GM10248 (cell line): ENCODE measurements at regions not wholly inside any gene's neighbourhood (a gene's known extent, or its start where the extent isn't known, plus 50 kb on each side); places are given as distances from the start of the nearest gene placed in this dataset.

Experiments used
- CTCF ChIA-PET: fragments of 300-600 bp; sonication (Branson Sonifier 250); formaldehyde crosslinking; extraction: SDS; loops from one replicate; lab custom pipeline; 2021; ENCODE audit warnings: antibody characterized with exemption; lab: Yijun Ruan, JAX
- POLR2A ChIA-PET: fragments of 350-650 bp; sonication (Branson Sonifier 250); formaldehyde crosslinking; extraction: SDS; loops from one replicate; lab custom pipeline; 2020; ENCODE audit warnings: antibody characterized with exemption; lab: Yijun Ruan, JAX
- DNase-seq: peaks from one replicate; pipeline ENCODE4 v3.0.0; 2012; ENCODE audit errors: extremely low spot score
- CTCF ChIP-seq: IDR thresholded peaks from 2 replicates; pipeline ENCODE4 v1.5.1; 2012; ENCODE audit warnings: mild to moderate bottlenecking, low read depth; ENCODE audit errors: extremely low read depth, missing control alignments, control extremely low read depth

- peak; percentile 95 for DNase-seq
- TF ChIP-seq CTCF: peak; percentile 99
- POLR2A ChIA-PET: no interaction called here
- CTCF ChIA-PET: interaction anchor here (0.6 to 2.5 kb wide), 28 partner anchors 10 to 343 kb away, joined by 3 to 12 read pairs (median 4); no protein-coding TSS in a partner anchor
These were observed 116.6 kb upstream of the GRK3 start for GRCh38 chr22:25447686-25448434.

- peak; percentile 36 for DNase-seq
- TF ChIP-seq CTCF: no peak
- ChIA-PET CTCF (interaction anchor here (0.8 to 2.5 kb wide), 15 partner anchors 11 to 343 kb away, joined by 3 to 12 read pairs (median 4); no protein-coding TSS in a partner anchor), POLR2A (no interaction called here)
These were observed 115.9 kb upstream of the GRK3 start for GRCh38 chr22:25448435-25449051.

GRCh38 chr22:25449781-25450317 lies 114.6 kb upstream of the GRK3 start:
- ChIA-PET CTCF (no interaction called here), POLR2A (no interaction called here)
- no peak for TF ChIP-seq CTCF
- DNase-seq: no peak

GRCh38 chr22:25451480-25452114 lies 112.9 kb upstream of the GRK3 start:
- ChIA-PET CTCF (interaction anchor here (1.0 to 2.8 kb wide), 4 partner anchors 8 to 321 kb away, joined by 3 to 16 read pairs (median 4); no protein-coding TSS in a partner anchor), POLR2A (no interaction called here)
- TF ChIP-seq CTCF: no peak
- DNase-seq: no peak

- no peak for TF ChIP-seq CTCF
- POLR2A ChIA-PET: no interaction called here
- CTCF ChIA-PET: interaction anchor here (1.0 to 2.8 kb wide), 4 partner anchors 8 to 320 kb away, joined by 3 to 16 read pairs (median 4); no protein-coding TSS in a partner anchor
- no peak for DNase-seq
These were observed 112.3 kb upstream of the GRK3 start for GRCh38 chr22:25452116-25452700.

- TF ChIP-seq CTCF: no peak
- no peak for DNase-seq
- CTCF ChIA-PET: interaction anchor here (2.8 kb wide), 1 partner anchor 9 kb away, joined by 16 read pairs; no protein-coding TSS in a partner anchor
- POLR2A ChIA-PET: no interaction called here
These were observed 111.4 kb upstream of the GRK3 start for GRCh38 chr22:25453058-25453457.
